Fibroblast of lung (primary cell): ENCODE measurements at regions not wholly inside any gene's neighbourhood (a gene's known extent, or its start where the extent isn't known, plus 50 kb on each side); places are given as distances from the start of the nearest gene placed in this dataset.
"Not testable (repeated sequence)": the region's sequence is repeated elsewhere in the genome, so short reads cannot be mapped to it uniquely, and the experiment has no call there.

Experiments used
- DNase-seq, 2 donors: peaks; one replicate each; pipeline versions ENCODE4 v3.0.0 to v3.0.0-alpha.2; 2010; ENCODE audit warnings: low read depth in 2 of 2
- H2AFZ ChIP-seq: 2 replicates; pipeline ENCODE4 v1.5.1; 2012; ENCODE audit warnings: low read length, control low read depth, inconsistent platforms
- H3K27ac ChIP-seq: 2 replicates; pipeline ENCODE4 v1.5.1; 2011; ENCODE audit warnings: low read length, control low read depth; ENCODE audit not compliant: insufficient read depth
- H3K27me3 ChIP-seq: 2 replicates; pipeline ENCODE4 v1.5.1; 2011; ENCODE audit warnings: mild to moderate bottlenecking, low read length; ENCODE audit not compliant: control insufficient read depth, insufficient read depth
- H3K36me3 ChIP-seq: 2 replicates; pipeline ENCODE4 v1.5.1; 2011; ENCODE audit warnings: low read length; ENCODE audit not compliant: control insufficient read depth, insufficient read depth
- H3K4me1 ChIP-seq: 2 replicates; pipeline ENCODE4 v1.5.1; 2011; ENCODE audit warnings: low read length; ENCODE audit not compliant: control insufficient read depth, insufficient read depth; ENCODE audit errors: extremely low read depth
- H3K4me2 ChIP-seq: 2 replicates; pipeline ENCODE4 v1.5.1; 2011; ENCODE audit warnings: low read length, control low read depth; ENCODE audit not compliant: insufficient read depth; ENCODE audit errors: extremely low read depth
- H3K4me3 ChIP-seq, 4 experiments: fragments of 200-600 bp in 1 of 4; sonication (generic) in 1 of 4; replicated peaks in 1 of 4; 2 replicates each; pipeline ENCODE4 v1.5.1; 2011 to 2016; ENCODE audit warnings: low read length in 4 of 4, low read depth in 3 of 4, mild to moderate bottlenecking in 3 of 4, control low read depth in 2 of 4, inconsistent platforms in 1 of 4, mixed read lengths in 1 of 4; ENCODE audit not compliant: insufficient read depth in 1 of 4; ENCODE audit errors: control extremely low read depth in 1 of 4
- H3K79me2 ChIP-seq: 2 replicates; pipeline ENCODE4 v1.5.1; 2012; ENCODE audit warnings: mild to moderate bottlenecking, low read length, inconsistent platforms; ENCODE audit not compliant: control insufficient read depth, insufficient read depth
- H3K9ac ChIP-seq: 2 replicates; pipeline ENCODE4 v1.5.1; 2011; ENCODE audit warnings: mild to moderate bottlenecking, low read length, control low read depth; ENCODE audit not compliant: insufficient read depth
- H3K9me3 ChIP-seq: 2 replicates; pipeline ENCODE4 v1.5.1; 2012; ENCODE audit warnings: low read depth, low read length; ENCODE audit not compliant: control insufficient read depth, insufficient read depth
- H4K20me1 ChIP-seq: 2 replicates; pipeline ENCODE4 v1.5.1; 2011; ENCODE audit warnings: low read length; ENCODE audit not compliant: control insufficient read depth, insufficient read depth; ENCODE audit errors: extremely low read depth
- EZH2 ChIP-seq: IDR thresholded peaks from 2 replicates; pipeline ENCODE4 v1.5.1; 2012; ENCODE audit warnings: low read length, control low read depth, mild to moderate bottlenecking; ENCODE audit errors: missing control alignments
- TF ChIP-seq, protein P1 (sequence below), 2 donors: IDR thresholded peaks in 1 of 2; conservative IDR thresholded peaks in 1 of 2; 1 replicate in 1 of 2; 2 replicates in 1 of 2; pipeline ENCODE4 v1.5.1; 2011 to 2012; ENCODE audit warnings: low read length in 2 of 2, control low read depth in 1 of 2, inconsistent platforms in 1 of 2, low read depth in 1 of 2, mild to moderate bottlenecking in 1 of 2

DNA sequence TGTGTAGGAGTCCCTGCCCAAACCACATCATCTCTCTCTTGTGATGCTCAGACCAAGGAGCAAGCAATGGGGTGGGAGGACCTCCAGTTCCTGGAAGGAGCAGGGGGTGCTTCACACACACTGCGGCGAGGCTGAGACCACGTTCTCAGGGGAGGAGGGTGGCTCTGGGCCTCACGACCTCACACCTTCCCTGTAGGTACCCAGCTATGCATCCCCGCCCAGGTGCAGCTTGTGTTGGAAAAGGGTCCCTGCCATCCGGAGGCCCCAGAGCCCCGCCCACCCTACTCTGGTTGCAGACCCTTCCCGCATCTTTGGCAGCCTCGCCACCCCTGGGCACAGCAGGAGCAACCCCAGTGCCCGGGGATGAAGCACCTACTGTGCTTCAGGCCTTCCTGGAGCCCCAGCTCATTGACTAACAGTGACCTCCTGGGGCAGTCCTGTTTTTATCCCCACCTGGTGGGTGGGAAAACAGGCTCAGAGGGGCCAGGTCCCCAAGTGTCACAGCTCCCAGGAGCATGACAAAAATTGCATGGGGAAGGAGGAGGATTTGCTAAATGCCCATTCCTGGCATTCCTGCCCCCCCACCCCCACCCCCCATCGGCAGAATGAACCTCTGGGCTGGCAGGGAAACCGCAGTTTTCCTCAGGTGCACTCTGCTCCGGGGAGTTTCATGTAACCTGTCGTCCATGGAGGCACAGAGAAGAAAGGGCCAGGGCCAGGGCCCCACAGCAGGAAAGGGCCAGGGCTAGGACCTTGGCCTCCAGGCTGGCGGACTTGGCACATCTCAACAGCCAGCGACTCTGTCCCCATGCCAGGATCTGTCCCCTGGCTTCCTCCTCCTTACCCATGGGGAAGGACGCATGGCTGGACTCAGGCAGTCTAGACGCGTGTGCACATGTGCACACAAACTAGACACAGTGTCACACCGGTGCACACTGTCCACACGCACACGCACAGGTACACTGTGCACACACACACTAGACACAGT lies 81.0 kb downstream of the IGLL1 start:
- Histone ChIP-seq H4K20me1 (no peaks in the 10 kb centered on the region), H3K27ac (no peak overlapping the region), H3K36me3 (no peaks in the 10 kb centered on the region), H3K4me2 (no peak overlapping the region), H3K27me3 (no peaks in the 10 kb centered on the region), H3K4me1 (no peaks in the 10 kb centered on the region), H2AFZ (no peak overlapping the region), H3K4me3 (no peak overlapping the region), H3K79me2 (no peaks in the 10 kb centered on the region), H3K9ac (no peak overlapping the region), H3K9me3 (no peaks in the 10 kb centered on the region)
- no peak for DNase-seq
- no peak for TF ChIP-seq EZH2
- TF ChIP-seq, protein P1, sequence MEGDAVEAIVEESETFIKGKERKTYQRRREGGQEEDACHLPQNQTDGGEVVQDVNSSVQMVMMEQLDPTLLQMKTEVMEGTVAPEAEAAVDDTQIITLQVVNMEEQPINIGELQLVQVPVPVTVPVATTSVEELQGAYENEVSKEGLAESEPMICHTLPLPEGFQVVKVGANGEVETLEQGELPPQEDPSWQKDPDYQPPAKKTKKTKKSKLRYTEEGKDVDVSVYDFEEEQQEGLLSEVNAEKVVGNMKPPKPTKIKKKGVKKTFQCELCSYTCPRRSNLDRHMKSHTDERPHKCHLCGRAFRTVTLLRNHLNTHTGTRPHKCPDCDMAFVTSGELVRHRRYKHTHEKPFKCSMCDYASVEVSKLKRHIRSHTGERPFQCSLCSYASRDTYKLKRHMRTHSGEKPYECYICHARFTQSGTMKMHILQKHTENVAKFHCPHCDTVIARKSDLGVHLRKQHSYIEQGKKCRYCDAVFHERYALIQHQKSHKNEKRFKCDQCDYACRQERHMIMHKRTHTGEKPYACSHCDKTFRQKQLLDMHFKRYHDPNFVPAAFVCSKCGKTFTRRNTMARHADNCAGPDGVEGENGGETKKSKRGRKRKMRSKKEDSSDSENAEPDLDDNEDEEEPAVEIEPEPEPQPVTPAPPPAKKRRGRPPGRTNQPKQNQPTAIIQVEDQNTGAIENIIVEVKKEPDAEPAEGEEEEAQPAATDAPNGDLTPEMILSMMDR (conservative IDR thresholded peaks at IDR 0.05 in 1 of 2, IDR thresholded peaks at IDR 0.05 in 1 of 2; ENCODE audit: low read depth in 1 of 2, low read length in 2 of 2), result no peak

DNA sequence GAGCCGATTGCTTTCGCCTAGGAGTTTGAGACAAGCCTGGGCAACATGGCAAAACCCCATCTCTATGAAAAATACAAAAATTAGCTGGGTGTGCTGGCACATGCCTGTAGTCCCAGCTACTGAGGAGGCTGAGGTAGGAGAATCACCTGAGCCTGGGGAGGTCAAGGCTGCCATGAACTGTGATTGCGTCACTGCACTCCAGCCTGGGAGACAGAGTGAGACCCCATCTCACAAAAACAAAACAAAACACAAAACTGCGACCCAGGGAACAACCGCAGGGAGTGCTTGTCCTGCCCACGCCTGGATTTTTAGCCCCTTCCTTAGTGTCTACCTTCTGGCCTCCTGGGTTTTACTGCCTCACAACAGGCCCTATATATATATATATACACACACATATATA lies 82.2 kb downstream of the IGLL1 start:
- not testable (repeated sequence) for H3K4me1 ChIP-seq, H3K9ac ChIP-seq, H3K9me3 ChIP-seq, H3K27ac ChIP-seq, DNase-seq, H3K79me2 ChIP-seq, H3K4me3 ChIP-seq, H4K20me1 ChIP-seq, H2AFZ ChIP-seq, H3K4me2 ChIP-seq, H3K27me3 ChIP-seq, H3K36me3 ChIP-seq

DNA sequence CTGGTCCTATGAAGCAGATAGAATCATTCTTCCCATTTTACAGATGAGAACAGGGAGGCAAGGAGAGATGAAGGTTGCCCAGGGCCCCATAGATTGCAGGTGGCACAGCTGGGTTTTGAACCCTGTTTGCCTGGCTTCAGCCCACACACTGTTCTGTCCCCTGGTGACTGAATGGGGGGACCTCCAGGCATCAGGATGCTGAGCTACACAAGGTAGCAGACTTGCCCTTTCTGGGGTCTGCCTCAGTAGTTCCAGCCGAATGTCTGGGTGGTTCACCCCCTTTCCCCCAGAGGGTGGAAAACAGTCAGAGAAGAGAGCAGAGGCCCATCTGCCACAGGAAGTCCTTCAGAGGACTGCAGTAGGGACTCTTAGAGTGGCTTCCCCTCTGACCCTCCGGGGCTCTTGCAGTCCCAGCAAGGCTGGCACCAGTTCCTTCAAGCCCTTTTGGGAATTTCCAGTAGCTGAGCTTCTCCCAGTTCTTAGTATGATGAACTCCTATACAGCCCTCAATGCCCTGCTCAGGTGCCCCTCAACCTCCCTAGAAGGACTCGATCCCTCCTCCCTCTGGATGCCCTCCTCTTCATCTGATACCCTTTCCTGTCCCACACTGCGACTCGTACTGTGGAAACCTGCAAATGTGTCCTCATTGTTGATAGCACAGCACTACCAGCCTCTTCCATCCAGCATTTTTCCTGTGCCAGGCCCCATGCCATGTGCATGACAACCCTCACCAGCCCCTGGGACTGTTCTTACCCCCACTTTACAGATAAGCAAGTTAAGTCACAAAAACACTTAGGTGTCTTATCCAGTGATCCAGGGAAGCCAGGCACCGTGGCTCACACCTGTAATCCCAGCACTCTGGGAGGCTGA lies 82.8 kb downstream of the IGLL1 start:
- Histone ChIP-seq H4K20me1 (no peaks in the 10 kb centered on the region), H3K27ac (no peak overlapping the region), H3K9me3 (no peaks in the 10 kb centered on the region), H3K79me2 (no peaks in the 10 kb centered on the region), H3K4me2 (no peak overlapping the region), H3K36me3 (no peaks in the 10 kb centered on the region), H3K4me3 (no peak overlapping the region), H3K4me1 (no peaks in the 10 kb centered on the region), H3K27me3 (no peaks in the 10 kb centered on the region), H3K9ac (no peak overlapping the region), H2AFZ (no peak overlapping the region)
- TF ChIP-seq, protein P1 (conservative IDR thresholded peaks at IDR 0.05 in 1 of 2, IDR thresholded peaks at IDR 0.05 in 1 of 2; ENCODE audit: low read depth in 1 of 2, low read length in 2 of 2), result no peak
- TF ChIP-seq EZH2, result no peak
- DNase-seq, result no peak
